DMS114 treated with DMSO at 0.1 percent for 48 hours (cell line): ENCODE measurements at regions not wholly inside any gene's neighbourhood (a gene's known extent, or its start where the extent isn't known, plus 50 kb on each side); places are given as distances from the start of the nearest gene placed in this dataset.

Experiments
- DNase-seq: peaks from one replicate; lab custom pipeline; 2025; ENCODE audit not compliant: unreplicated experiment; lab: John Stamatoyannopoulos, UW

GRCh38 chr11:97800891-97801290 lies 1219.9 kb upstream of the CNTN5 start:
- no peak for DNase-seq

DNA sequence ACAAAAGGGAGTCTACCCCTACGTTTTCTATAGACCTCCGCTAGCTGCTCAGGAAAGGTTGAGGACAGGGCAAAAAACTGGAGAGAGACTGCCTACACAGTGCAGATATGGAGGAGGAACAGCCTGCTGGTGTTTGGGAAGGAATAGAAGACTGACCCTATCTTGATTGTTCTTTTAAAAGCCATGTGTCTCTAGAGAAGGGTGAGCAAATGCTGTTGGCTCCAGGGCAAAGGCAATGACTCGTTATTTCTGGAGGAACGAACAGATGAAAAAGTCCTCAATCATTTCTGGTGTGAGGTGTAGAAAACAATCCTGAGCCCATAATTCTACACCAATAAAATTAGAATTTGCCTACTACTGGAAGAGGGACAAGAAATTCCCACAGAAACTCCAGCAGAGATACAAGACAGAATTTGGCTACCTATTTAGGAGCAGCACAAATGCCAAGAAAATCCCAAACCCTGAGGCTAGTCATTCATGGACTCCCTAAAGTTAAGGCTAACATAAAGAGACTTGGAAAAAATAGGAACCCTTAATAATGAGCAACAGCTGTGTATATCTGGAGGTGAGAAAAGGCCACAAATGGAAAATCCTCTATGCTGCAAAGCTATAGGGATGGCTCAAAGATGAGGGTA lies 1206.3 kb upstream of the CNTN5 start:
- DNase-seq: no peak

- no peak for DNase-seq
Observed at GRCh38 chr11:97815667-97816066, 1205.1 kb upstream of the CNTN5 start.

DNA sequence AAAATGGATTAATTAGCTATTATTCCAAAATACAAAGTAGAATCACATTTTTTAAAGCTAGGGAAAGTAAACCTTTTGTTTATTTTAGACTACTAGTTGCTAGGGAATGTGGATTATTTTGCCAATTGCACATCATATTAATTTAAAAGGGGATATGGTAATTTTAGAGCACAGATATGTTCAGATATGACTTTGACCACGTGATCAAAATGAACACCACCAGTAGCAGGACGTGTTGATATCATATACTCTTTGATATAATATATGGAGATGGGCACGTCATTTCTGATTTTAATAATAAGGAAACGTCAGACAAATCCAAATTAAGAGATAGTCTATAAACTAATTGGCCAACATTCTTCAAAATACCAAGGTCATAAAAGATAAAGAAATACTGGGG lies 1188.3 kb upstream of the CNTN5 start:
- no peak for DNase-seq

DNA sequence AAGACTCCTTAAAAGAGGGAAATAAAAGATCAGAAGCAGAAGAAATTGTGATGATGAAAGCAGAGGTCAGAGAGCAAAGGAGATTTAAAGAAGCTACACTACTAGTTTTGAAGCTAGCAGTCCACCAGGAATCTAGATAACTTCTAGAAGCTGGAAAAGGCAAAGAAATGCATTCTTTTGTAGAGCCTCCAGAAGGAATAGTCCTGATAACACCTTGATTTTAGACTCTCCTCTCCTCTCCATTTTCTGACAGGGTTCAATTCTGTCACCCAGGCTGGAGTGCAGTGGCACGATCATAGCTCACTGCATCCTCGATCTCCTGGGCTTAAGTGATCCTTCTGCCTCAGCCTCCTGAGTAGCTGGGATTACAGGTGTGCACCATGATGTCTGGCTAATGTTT lies 1187.3 kb upstream of the CNTN5 start:
- no peak for DNase-seq

DNA sequence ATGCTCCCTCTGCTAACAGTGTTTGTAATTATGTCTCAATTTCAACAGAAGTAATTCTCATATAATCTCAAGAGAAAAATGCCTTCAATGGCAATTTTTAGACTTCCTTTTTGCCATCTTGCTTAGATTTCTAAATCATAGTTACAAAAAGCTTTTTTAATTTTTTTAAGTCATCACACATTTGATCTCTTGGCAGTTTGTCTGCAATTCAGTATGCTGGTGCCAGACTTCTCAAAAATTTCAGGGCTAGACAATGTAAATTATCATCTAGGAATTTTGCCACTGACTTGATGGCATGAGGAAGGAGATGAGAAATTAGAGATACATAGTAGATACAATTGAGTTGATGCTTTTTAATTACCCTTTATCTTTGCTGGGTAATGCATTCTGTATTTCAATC lies 1176.7 kb upstream of the CNTN5 start:
- DNase-seq: no peak

- DNase-seq: no peak
Observed at GRCh38 chr11:97847730-97848129, 1173.0 kb upstream of the CNTN5 start.

- no peak for DNase-seq
Observed at GRCh38 chr11:97850701-97851100, 1170.0 kb upstream of the CNTN5 start.

- DNase-seq: no peak
Observed at GRCh38 chr11:97854357-97854756, 1166.4 kb upstream of the CNTN5 start.

DNA sequence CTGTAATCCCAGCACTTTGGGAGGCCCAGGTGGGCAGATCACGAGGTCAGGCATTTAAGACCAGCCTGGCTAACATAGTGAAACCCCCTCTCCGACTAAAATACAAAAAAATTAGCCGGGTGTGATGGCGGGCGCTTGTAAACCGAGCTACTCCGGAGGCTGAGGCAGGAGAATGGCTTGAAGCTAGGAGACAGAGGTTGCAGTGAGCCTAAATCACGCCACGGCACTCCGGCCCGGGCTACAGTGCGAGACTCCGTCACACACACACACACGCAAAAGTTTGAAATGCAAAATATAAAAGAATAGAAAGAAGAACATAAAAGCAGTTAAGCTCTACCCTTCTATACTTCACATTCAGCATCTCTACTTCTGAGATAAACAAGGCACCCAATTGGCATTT lies 1165.9 kb upstream of the CNTN5 start:
- DNase-seq: no peak

DNA sequence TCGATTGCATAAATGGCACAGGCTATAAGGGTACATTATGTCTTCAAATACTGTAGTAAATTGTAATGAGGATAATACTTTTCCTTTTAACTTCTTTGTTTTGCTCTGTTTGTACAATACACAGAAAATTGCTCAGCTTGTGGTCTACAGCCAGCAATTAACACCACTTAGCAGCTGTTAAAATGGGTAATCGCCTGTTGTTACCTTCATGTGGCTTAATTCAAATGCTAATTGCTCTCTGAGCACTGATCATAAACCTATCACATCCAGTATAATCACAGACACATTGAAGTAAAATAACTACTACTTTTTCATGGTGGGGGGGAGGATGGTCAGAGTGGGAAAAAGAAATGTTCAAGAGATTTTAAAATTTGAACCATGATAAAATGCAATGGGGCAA lies 1164.1 kb upstream of the CNTN5 start:
- DNase-seq: no peak

- DNase-seq: no peak
Observed at GRCh38 chr11:97860237-97860636, 1160.5 kb upstream of the CNTN5 start.

GRCh38 chr11:97862021-97862420 lies 1158.7 kb upstream of the CNTN5 start:
- no peak for DNase-seq

GRCh38 chr11:97865424-97866012 lies 1155.2 kb upstream of the CNTN5 start:
- DNase-seq: no peak

DNA sequence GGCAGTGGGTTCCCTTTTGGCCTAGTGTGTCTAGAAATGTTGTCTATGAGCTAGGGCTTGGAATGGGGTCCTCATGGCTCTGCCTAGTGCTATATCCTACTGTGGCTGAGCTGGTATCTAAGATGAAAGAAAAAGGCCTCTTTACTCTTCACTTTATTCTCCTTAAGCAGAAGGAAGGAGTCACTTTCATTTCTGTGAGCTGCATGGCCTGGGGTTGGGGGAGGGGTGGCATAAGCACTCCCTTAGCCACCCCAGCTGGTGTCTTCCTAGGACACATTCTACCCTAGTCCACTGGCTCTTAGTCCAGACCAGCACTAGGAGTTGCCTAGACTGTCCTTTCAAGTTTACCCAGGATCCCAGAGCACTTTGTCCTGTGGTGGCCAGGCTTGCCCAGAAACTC lies 1148.9 kb upstream of the CNTN5 start:
- DNase-seq: no peak

- DNase-seq: no peak
Observed at GRCh38 chr11:97880209-97880608, 1140.5 kb upstream of the CNTN5 start.

DNA sequence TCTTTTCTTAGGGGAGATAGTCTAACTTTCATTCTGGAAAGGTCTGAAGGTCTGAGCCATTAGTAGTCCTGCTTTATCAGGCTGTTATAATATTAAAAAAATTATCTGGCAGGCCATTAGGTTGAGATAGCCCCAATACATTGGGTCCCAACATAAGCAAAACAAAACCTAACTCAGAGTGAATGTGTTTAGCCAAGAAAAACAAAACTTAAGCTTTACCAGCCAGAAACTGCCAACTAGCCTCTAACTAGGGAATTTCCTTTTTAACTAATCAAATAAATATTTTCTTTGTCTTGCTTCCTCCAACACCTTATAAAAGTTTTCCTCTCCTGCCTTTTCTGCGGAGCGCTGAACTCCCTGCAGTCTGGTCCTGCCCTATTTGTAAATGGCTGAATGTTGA lies 1137.7 kb upstream of the CNTN5 start:
- DNase-seq: no peak

DNA sequence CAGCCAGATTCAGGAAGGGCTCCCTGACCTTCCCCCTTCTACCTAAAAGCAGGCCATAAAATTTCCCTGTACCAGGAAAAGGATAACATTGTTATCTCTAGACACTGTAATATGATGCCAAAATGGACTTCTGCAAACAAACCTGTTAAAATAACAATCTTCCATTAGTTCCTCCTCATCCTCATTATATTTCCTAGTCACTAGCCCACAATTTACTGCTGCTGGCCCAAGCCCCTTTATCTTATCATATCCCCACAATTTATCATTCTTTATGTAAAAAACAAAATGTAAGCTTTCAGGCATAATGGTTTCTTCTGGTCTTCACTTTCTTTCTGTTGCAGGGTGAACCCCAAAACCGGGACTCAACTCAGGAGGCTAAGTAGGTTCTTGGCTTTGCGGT lies 1132.1 kb upstream of the CNTN5 start:
- no peak for DNase-seq

DNA sequence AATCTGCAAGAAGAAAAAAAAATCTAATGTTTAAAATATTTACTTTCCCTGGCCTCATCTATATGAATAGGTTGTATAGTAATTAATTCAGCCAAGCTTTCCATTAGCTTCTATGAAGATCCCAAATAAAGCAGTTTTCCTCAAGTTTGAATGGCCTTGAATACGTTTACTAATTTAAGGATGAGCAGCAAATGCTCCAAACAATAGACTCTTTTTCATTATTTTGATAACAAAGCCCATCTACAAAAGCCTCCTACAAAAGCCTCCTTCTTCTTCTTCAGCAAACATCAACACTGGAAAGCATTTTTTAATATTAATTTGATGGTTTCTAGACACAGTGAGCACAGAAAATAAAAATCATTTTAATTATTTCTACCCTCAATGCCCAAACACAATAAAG lies 1130.3 kb upstream of the CNTN5 start:
- no peak for DNase-seq

- DNase-seq: no peak
Observed at GRCh38 chr11:97893612-97894011, 1127.1 kb upstream of the CNTN5 start.

- no peak for DNase-seq
Observed at GRCh38 chr11:97894978-97895377, 1125.8 kb upstream of the CNTN5 start.

DNA sequence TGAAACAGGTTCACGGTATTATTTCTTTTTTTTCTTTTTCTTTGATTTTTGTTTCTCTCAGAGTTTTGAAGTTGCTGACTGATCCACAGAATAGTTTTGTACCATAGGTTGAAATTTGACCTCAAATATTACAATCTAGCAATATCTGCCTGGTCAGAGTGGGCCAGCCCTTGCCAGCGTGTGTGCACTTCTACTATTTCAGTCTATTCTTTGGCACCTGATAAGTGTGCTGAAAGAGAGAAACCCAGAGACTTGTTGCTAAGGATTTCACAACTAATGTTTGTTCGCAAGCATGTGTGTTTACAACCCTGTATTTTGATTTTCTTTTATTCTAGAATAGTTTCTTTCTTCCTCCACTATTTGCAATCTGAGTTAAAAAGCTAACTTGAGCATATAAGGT lies 1125.2 kb upstream of the CNTN5 start:
- no peak for DNase-seq

DNA sequence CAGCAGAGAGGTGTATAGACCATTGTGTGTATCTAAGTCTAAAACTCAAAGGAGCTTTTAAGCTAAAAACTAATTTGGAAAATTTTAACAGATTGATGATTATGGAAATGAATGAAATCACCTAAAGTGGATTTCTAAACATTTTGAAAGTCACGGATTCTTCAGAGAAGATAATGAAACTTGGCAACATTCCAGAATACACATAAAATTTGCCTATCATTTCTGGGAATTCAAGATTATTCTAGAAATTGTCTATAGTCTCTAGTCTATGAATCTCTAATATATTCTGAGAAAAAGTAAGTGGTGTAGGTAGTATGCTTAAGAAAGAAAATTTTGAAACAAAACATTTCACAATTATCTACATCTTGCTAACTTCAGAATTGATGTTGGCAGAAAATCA lies 1117.9 kb upstream of the CNTN5 start:
- DNase-seq: no peak
